A549 (cell line): ENCODE measurements at regions not wholly inside any gene's neighbourhood (a gene's known extent, or its start where the extent isn't known, plus 50 kb on each side); places are given as distances from the start of the nearest gene placed in this dataset.

Source experiments
- CTCF ChIP-seq: fragments of >200 bp; sonication (Bioruptor Twin); formaldehyde crosslinking; IDR thresholded peaks from 3 replicates; pipeline ENCODE4 v1.5.1; 2016
- EP300 ChIP-seq, 2 experiments: fragments of >200 bp; sonication (Bioruptor Twin); formaldehyde crosslinking; IDR thresholded peaks; 2 replicates in 1 of 2; 3 replicates in 1 of 2; pipeline ENCODE4 v1.6.1; 2016 to 2017
- JUN ChIP-seq, 2 experiments: fragments of >200 bp; sonication (Bioruptor Twin); formaldehyde crosslinking; IDR thresholded peaks; 2 replicates in 1 of 2; 3 replicates in 1 of 2; pipeline ENCODE4 v1.6.1; 2016 to 2017
- MAZ ChIP-seq: fragments of 150-350 bp; IDR thresholded peaks from 2 replicates; pipeline ENCODE4 v1.6.1; 2014; ENCODE audit warnings: antibody characterized with exemption, low read depth, low read length, borderline replicate concordance
- NR3C1 ChIP-seq: fragments of >200 bp; sonication (Bioruptor Twin); formaldehyde crosslinking; IDR thresholded peaks from 3 replicates; pipeline ENCODE4 v1.6.1; 2017
- POLR2A ChIP-seq: IDR thresholded peaks from 2 replicates; pipeline ENCODE4 v1.6.1; 2012; ENCODE audit warnings: mild to moderate bottlenecking, low read length
- RFX5 ChIP-seq: fragments of 450-650 bp; IDR thresholded peaks from 2 replicates; pipeline ENCODE4 v1.7.1; 2014; ENCODE audit warnings: antibody characterized with exemption, mild to moderate bottlenecking, moderate library complexity
- SMC3 ChIP-seq: fragments of >200 bp; sonication (Bioruptor Twin); formaldehyde crosslinking; IDR thresholded peaks from 3 replicates; pipeline ENCODE4 v1.6.1; 2018; ENCODE audit warnings: inconsistent platforms
- ZSCAN20 ChIP-seq: fragments of 250-450 bp; sonication (Bioruptor Pico); IDR thresholded peaks from 2 replicates; pipeline ENCODE4 v1.8.0; 2022; ENCODE audit warnings: mild to moderate bottlenecking, moderate library complexity

- TF ChIP-seq CTCF, result no peak
- no peak for TF ChIP-seq ZSCAN20 (CRISPR knock-in tag)
- TF ChIP-seq JUN (IDR thresholded peaks at IDR 0.05), result no peak
- TF ChIP-seq POLR2A, result no peak
- no peak for TF ChIP-seq NR3C1
- no peak for TF ChIP-seq EP300 (IDR thresholded peaks at IDR 0.05)
- TF ChIP-seq RFX5, result no peak
- no peak for TF ChIP-seq SMC3
- no peak for TF ChIP-seq MAZ
Measured at GRCh38 chr10:128306535-128306934, 180.3 kb upstream of the MKI67 start.
